T follicular helper cell (primary cell): ENCODE measurements at regions not wholly inside any gene's neighbourhood (a gene's known extent, or its start where the extent isn't known, plus 50 kb on each side); places are given as distances from the start of the nearest gene placed in this dataset.
"Not testable (repeated sequence)": the region's sequence is repeated elsewhere in the genome, so short reads cannot be mapped to it uniquely, and the experiment has no call there.

Experiments used
- DNase-seq: peaks from one replicate; pipeline ENCODE4 v3.0.0-alpha.2; 2020; ENCODE audit warnings: low read depth

DNA sequence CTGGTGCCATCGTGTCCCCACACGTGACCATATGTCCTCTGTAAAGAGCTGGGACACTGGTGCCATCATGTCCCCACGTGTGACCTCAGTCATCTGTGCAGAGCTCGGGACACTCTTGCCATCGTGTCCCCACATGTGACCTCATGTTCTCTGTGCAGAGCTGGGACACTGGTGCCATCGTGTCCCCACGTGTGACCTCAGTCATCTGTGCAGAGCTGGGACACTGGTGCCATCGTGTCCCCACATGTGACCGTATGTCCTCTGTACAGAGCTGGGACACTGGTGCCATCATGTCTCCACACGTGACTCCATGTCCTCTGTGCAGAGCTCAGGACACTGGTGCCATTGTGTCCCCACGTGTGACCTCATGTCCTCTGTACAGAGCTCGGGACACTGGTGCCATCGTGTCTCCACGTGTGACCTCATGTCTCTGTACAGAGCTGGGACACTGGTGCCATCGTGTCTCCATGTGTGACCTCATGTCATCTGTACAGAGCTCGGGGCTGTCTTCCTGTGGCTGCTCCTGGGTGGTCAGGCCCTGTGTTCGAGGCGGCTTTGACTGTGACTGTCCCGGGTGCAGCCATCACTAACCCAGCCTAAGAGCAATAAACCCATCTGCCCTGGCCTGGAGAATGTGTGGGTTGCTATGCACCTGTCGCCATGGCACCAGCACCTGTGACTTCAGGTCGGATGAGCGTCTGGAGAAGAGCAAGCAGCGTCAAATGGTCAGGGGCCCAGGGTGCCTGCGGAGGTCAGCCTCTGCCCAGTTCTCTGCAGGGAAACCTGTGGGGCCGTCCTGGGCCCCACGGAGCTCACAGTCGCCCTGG lies 334.4 kb downstream of the ADGRD1 start:
- DNase-seq = no peak

DNA sequence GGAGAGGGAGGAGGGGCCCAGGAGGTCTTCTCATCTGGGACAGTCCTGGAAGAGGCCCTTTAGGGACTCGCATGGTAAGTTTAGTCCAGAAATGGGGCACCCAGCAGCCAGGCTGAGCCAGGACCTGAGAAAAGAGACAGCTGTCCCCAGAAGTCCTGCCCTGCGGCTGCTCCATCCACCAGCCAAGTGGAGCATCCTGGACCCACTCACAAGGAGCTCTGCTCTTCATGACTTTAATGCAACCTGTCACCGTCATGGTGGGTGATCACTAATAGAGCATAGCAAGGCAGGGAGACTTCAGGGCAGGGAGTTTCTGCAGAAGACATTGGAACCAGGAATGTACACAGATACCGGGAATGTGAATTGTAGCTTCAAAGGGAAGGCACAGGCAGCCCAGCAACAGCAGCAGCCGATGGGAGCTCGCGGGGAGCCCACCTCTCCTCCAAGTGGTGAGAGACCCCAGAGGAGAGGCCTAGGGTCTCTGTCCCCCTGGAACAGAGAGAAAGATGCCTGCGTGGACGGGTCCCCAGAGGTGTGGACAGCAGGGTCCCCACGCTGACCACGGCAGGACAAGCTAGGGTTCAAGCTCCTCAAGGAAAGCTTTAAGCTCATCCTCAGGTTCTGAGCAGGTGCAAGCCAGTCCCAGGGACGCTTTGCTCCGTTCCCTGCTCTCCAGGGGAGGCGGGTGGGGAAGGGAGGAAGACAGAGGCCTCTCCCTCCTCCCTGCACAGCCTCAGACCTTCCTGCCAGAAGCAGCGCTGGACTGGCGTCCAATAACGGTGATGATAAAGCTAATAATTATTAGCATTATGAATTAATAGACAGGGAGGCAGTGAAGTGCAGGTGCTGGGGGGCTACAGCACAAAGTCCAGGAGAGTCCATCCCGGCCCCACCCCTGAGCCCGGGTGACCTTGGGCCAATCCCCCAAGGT lies 335.3 kb downstream of the ADGRD1 start:
- DNase-seq = not testable (repeated sequence)

GRCh38 chr12:131289807-131290206 lies 336.1 kb downstream of the ADGRD1 start:
- DNase-seq = not testable (repeated sequence)

GRCh38 chr12:131290255-131290959 lies 336.7 kb downstream of the ADGRD1 start:
- DNase-seq = no peak

- not testable (repeated sequence) for DNase-seq
Measured at GRCh38 chr12:131293071-131294015, 339.6 kb downstream of the ADGRD1 start.

DNA sequence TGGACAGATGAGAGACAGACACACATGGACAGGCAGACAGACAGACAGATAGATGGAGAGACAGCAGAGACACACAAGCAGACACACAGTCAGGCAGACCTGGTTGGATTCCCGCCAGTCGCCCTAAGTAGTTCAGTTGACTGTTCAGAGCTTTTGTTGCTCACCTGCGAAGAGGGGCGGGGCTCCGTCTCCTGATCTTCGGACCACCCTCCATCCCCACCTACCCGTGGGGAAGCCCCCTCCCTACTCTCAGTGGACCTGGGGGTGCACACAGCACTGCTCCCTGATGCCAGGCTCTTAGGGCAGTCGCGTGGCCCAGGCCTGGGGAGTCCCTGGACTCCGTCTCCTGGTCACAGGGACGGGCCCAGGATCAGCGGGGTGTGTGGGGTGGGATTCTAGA lies 341.0 kb downstream of the ADGRD1 start:
- not testable (repeated sequence) for DNase-seq

DNA sequence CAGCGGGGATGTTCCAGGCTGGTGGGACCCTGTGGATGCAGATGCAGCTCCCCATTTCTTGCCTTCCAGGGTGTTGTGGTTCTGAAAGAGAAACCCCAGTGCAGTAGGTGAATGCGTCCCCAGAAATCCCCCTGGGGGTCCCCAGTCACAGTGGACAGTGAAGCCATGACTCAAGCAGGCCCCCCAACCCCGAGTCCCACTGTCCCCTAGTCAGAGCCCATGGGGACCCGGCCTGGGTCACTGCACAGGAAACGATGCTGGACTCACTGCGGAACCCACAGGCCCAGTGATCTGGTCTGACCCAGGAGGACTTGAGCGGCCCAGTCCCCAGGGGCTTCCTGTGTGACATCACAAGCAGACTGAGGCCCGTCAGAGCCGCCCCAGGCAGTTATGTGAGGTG lies 341.4 kb downstream of the ADGRD1 start:
- DNase-seq = not testable (repeated sequence)

GRCh38 chr12:131295559-131295958 lies 341.9 kb downstream of the ADGRD1 start:
- not testable (repeated sequence) for DNase-seq

GRCh38 chr12:131296136-131296535 lies 342.4 kb downstream of the ADGRD1 start:
- not testable (repeated sequence) for DNase-seq

- DNase-seq = not testable (repeated sequence)
Measured at GRCh38 chr12:131296651-131297050, 342.9 kb downstream of the ADGRD1 start.

DNA sequence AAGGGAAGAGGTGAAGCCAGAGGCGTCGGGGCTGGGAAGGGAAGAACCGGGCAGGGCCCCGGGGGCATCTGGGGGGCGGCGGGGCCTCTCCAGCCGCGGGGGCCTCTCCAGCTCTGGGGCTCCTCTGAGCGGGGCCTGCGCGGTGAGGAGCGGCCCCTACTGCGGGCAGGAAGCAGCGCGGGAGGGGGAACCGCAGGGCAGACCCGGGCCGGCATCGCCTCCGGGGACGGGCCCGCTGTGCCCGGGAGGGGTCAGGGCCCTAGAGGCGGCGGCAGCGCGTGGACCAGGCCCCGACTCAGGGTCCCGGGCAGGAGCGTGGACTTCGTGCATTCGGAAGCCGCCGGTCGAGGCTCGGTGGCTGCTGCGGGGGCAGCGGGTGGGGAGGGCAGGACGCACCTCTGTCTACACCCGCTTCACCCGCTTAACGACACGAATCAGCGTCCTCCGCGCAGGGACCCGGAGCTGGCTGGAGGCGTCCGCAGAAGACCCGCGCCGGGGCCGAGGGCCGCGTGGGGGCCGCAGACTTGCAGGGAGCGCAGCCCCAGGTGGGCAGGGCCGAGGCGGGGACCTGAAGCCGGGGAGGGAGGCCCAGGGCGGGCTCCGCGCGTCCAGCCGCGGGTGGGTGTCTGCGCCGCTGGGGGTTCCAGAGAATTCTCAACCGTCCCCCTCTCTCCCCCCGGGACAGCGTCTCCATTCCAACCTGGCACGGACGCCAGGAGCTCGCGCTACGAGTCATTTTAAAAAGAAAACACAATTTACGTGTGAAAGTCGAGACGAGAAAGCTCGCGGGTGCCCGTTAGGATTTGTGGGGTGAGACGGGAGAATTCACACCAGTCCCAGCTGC lies 345.0 kb downstream of the ADGRD1 start:
- DNase-seq = not testable (repeated sequence)

DNA sequence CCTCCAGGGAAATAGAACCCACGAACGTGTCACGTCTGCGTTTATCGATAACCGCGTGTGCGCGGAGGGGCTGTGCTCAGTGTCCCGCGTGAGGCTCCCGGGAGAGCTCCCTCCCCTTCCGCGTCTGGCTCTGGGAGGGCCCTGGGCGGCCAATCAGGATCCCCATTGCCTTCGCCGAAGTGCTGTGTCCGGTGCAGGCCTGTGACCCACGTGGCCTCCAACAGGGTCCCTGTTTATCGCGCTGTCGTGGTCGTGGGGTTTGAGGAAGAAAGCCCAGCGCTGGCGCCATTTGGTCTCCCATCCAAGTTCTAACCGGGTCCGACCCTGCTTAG lies 345.6 kb downstream of the ADGRD1 start:
- not testable (repeated sequence) for DNase-seq

GRCh38 chr12:131303576-131303975 lies 349.9 kb downstream of the ADGRD1 start:
- DNase-seq = not testable (repeated sequence)

GRCh38 chr12:131304642-131305041 lies 350.9 kb downstream of the ADGRD1 start:
- DNase-seq = not testable (repeated sequence)

GRCh38 chr12:131309700-131310099 lies 356.0 kb downstream of the ADGRD1 start:
- no peak for DNase-seq

DNA sequence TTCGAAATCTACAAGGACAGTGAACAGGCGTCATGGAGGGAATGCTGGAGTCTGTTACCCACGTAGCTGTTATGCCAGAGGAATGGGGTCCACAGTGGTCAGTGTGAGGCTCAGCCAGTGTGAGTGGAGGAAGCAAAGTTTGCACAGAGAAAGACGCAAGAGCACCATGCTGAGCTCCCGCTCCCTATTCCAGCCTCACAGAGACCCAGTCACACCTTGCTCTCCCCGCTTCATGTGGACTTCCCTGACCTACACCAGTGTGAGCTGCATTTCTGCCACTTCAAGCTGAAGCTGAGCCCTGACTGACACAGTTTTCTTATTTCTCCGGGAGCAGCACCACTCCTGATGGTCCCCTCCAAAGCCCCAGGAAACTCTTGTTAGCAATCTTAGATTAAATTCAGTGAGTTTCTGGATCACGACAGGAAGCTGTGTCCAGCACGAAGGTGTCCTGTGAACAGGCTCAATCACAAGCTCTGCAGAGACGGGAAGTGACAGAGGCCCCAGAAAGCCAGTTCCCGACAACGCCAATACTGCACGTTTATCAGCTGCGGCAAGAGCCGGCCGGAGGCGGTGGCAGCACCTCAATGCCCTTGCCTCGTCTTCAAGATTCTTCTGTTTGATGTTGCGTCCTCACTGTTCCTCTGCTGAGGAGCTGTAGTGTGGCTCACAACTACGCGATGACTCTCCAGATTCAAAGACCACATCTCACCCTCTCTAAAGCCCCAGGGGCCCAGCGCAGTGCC lies 356.7 kb downstream of the ADGRD1 start:
- DNase-seq = not testable (repeated sequence)

- DNase-seq = not testable (repeated sequence)
Measured at GRCh38 chr12:131311279-131311722, 357.6 kb downstream of the ADGRD1 start.

DNA sequence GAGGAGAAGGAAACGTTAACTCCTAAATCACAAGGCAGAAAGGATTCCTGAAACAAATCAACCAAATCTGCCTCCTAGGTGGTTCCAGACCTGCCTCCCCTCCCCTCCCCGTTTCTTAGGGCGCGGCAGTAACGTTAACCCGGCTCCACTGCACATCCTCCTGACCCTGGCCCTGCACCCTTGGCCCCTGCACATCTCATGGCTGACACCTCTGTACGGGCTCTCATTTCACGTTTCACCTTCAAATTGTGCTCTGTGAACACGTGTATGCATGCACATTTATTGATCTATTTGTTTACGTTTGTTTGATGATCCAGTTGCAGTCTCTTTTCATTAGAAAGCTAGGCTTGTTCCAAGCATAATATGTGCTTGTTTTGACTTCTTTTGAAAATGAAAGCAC lies 358.1 kb downstream of the ADGRD1 start:
- no peak for DNase-seq

GRCh38 chr12:131312382-131312781 lies 358.7 kb downstream of the ADGRD1 start:
- not testable (repeated sequence) for DNase-seq
